ENCODE measurements at regions not wholly inside any gene's neighbourhood (a gene's known extent, or its start where the extent isn't known, plus 50 kb on each side); places are given as distances from the start of the nearest gene placed in this dataset.
A peak's percentile ranks its signal among the peaks of the same experiment; 100 is the strongest.
"Not testable (repeated sequence)": the region's sequence is repeated elsewhere in the genome, so short reads cannot be mapped to it uniquely, and the experiment has no call there.

GRCh38 chr4:184335520-184335919 lies 117.8 kb upstream of the ENPP6 start:
- DNase-seq: no peak

- not testable (repeated sequence) for DNase-seq
These were observed 115.8 kb upstream of the ENPP6 start for GRCh38 chr4:184333446-184333845.

- DNase-seq: no peak
These were observed 113.8 kb upstream of the ENPP6 start for GRCh38 chr4:184331268-184331995.

- DNase-seq: not testable (repeated sequence)
These were observed 112.9 kb upstream of the ENPP6 start for GRCh38 chr4:184330517-184331094.

DNA sequence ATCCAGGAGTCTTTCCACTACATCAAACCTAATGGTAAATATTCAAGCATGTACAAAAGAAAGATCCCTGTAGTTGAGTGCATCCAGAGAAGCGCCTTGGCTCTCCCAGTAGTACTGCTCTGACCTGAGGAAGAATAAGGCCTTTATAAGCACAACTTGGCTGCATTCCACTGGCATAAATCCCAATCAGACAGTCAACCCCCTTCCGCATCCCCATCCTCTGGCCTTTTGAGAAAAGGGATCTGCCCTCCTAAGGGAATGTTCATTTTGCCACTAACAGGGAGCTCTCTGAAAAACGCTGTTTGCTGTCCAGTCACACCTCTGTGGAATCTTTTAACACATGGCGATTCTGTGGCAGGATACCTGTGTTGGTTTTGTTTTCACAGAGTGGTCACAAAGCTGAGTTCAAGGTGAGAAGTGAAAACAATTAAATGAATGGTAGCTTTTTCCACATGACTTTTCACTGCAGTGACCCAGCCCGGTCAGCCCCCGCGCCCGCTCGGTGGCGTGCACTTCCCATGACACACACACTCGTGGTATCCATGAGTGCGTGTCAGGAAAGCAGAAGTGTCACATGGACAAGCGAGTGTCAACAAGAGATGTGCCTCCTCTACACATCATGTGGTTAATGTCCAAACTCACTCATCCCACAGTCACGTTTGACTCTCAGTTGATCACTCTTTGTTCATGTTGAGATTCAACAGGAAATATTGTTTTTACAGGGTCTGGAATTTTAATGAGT lies 112.2 kb upstream of the ENPP6 start:
- DNase-seq: no peak

DNA sequence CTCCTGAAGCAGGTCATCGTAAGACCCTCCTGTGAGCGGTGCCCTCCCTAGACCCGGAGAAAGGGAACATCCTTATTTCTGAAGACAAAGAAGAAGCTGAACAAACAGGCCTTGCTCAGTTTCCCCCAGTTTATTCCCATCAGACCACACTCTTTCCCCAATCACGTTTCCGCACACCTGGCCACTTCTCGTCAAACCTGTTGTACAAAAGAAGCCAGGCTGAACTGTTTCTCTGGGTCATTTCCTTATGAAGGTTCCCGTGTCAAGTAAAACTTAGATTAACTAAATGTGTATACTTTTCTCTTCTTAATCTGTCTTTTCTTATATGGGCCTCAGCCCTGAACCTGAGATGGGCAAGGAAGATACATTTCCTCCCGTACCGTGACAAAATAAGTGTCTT lies 111.6 kb upstream of the ENPP6 start:
- no peak for DNase-seq

- DNase-seq: peak; percentile 27 to 41
These were observed 110.5 kb upstream of the ENPP6 start for GRCh38 chr4:184328022-184328736.

- peak in 1 of 2 donors; percentile 5 for DNase-seq
These were observed 107.3 kb upstream of the ENPP6 start for GRCh38 chr4:184324939-184325477.

GRCh38 chr4:184322328-184323025 lies 104.8 kb upstream of the ENPP6 start:
- no peak for DNase-seq

DNA sequence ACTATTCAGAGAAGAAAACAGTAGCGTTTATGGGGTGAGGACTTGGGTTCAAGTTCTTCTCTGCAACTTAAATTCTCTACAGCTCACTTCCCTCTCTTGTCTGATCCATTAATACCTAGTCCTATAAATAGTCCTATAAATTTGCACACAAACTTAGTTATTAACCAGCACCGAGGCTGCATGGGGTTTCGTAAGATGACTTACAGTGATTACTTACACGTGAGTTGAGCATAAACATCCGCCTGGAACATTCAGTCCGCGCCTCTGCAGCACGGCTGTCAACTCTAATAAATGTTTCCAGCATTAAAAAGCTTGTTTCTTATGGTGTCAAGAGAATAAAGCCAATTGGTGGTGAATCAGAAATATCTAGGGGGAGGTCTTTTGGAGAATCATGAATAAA lies 103.0 kb upstream of the ENPP6 start:
- DNase-seq: no peak

- no peak for DNase-seq
These were observed 101.2 kb upstream of the ENPP6 start for GRCh38 chr4:184318852-184319251.

DNA sequence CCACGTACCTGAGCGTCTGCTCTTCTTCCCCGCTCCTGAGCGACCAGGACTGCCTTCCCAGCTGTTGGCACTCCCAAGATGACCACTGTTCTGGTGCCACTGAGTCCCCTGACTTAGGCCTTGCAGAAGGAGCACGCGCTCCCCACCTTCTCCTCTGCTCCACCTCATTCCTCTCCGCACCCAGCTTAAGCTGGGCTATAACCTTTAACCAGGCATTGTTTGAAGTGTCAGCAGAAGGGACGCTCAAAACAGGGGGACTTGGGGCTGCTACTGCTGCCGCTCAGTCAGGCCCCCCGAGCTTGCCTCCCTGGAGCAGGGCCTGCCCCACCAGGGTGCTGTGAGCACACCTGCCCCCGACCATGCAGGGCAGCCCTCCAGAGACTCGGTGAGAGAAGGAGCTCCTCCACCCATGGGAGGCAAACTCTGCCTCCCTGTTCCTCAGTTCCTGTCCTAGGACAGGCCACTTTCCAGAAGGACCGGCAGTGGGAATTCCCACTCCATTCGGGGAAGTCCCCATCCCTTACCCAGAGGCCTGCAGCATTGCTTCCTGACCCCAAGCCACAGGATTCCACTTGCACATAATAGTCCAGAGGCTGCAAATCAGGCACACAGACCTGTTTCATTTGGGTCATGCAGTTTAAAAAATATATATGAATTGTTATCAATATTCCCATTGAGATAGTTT lies 99.7 kb upstream of the ENPP6 start:
- DNase-seq: no peak

- DNase-seq: no peak
These were observed 99.1 kb upstream of the ENPP6 start for GRCh38 chr4:184316821-184317220.

DNA sequence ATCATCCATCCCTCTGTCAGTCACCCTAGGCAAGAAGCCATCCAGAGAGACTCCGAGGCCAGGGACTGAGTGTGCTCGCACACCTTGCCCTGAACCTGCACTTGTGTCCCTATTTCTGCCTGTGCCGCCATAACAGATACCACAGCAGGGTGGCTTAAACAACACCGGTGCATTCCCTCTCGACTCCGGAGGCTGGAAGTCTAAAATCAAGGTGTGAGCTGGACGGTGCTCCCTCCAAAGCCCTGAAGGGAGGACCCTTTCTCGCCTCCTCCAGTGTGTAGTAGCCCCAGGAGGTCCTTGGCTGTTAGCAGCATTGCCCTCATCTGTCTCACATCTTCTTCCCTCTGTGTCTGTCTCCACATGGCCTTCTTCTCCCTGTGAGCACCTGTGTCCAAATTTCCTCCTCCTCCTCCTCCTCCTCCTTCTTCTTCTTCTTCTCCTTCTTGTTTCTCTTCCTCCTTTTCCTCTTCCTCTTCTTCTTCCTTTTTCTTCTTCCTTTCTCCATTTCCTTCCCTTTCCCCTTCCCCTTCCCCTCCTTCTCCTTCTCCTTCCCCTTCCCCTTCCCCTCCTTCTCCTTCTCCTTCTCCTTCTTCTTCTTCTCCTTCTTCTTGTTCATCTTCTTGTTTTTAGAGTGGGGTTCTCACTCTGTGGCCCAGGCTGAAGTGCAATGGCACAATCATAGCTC lies 98.1 kb upstream of the ENPP6 start:
- DNase-seq: no peak

DNA sequence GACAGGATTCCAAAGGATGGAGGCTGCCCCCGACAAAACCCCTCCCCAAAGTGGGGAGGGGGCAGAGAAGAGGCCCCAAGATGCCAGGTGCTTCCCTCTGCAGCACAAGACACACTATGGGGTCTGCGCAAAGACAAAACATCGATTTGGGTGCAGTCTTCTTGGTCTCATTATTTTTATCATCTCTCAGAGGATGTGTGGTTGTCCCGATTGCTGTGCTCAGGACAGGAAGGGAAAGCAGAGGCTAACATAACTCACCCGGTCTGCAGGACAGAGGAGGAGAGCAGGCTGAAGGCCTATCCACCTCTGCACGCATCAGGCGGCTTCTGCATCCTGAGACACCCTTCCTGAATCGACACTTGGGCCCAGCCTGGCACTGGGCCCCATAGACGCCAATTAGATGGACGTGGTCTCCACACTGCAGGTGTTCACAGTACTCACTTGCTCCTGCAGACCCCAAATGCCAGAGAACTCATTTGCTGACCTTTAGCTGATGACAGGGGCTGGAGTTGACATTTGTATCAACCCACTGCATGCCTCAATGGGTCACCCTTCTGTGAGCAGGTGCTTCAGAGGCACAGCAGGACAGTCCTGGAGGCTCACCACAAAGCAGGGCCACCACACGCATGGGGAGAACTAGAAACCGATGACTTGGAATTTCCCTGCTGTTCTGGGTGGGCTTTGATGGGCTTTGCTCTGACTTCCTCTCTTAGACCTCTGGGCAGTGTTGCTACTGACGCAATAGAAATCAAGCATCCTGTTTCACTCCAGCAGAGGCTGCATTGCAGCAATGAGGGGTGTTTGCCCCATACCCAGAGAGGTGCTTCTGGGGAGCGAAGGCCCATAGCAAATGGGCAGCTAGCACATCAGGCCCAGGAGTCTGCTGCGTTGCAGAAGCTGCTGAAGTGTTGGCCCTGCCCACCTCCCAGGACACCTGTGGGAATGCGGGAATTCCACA lies 96.3 kb upstream of the ENPP6 start:
- no peak for DNase-seq

GRCh38 chr4:184313058-184313581 lies 95.4 kb upstream of the ENPP6 start:
- DNase-seq: no peak

DNA sequence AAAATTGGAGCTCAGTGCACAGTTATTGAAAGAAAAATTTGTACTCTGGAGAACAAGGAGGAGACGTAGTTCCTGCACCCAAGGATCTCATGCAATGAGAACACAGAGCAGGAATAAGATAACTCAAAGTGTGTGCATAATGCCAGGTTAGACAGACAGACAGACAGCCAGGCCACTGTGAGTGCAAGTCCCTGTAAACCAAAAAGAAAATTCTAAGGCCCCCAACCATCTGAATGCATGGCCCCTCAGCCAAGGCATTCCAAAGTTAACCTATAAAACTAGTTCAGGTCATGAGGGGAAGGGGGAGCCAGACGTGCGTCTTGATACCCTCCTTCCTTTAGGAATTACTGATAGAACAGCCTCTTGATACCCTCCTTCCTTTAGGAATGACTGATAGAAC lies 94.5 kb upstream of the ENPP6 start:
- DNase-seq: no peak

DNA sequence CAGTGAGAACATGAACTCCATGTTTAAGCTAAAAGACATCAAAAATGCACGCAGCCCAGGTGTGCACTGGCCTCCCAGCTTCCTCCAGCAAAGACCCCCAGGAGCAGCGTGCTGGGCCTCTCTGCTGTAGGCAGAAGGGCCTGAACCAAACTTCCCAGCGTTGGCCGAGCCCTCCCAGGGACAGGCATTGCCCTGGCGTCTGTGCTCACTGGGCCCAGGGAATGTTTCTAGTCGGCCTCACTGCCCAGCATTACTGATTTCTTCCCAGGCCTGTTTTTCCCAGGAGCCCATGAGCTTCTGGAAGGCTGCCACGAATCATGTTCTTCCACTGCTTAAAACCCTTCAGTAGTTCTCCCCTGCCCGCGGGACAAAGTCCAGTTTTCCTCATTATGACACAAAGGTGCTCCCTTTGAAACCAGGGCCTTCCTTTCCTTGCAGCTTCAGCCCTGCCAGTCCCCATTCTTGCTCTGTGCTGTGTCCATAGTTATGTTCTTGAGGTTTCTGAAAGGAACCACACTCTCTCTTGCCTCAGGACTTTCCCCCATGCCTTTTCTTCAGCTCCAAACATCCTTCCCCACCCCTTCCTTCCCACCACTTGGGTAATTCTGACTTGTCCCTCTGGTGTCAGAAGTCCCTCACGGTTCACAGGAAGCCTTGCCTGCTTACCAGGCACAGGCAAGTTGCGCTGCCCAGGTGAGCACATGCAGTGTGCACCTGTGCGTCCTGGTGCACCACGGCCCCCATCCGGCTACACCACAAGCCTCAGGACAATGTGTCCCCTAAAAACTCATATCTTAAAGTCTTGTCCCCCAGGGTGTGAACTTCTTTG lies 93.4 kb upstream of the ENPP6 start:
- DNase-seq: no peak

DNA sequence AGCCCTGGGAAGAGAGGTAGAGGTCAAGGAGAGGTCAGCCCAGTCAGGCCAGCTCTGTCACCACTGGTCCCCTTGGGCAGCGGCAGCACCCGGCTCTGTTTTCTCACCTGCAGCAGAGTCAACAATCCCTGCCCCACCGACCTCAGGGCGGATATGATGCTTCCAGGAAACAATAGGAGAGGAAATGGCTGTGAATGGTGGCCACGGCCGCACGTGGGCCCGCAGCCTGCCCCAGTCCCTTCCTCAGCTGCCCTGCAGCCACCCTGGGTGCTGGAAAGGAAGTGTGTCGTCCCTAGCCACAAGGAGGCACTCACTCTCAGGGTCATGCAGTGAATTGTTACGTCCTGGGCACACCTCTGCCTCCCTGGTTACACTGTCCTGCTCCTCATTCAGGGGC lies 92.5 kb upstream of the ENPP6 start:
- peak; percentile 39 to 40 for DNase-seq
